Stimulated activated CD8-positive, alpha-beta memory T cell treated with anti-CD3 and anti-CD28 coated beads, Interleukin-2, amount 100 ng/mL, for 1 hour (primary cell): ENCODE measurements at regions not wholly inside any gene's neighbourhood (a gene's known extent, or its start where the extent isn't known, plus 50 kb on each side); places are given as distances from the start of the nearest gene placed in this dataset.
A peak's percentile ranks its signal among the peaks of the same experiment; 100 is the strongest.

ENCODE experiments used
- DNase-seq, 2 donors: peaks; one replicate each; pipeline ENCODE4 v3.0.0-alpha.2; 2020; ENCODE audit warnings: low read depth in 2 of 2

- DNase-seq, result no peak
These were observed 52.5 kb upstream of the C11orf58 start for GRCh38 chr11:16685914-16686313.

DNA sequence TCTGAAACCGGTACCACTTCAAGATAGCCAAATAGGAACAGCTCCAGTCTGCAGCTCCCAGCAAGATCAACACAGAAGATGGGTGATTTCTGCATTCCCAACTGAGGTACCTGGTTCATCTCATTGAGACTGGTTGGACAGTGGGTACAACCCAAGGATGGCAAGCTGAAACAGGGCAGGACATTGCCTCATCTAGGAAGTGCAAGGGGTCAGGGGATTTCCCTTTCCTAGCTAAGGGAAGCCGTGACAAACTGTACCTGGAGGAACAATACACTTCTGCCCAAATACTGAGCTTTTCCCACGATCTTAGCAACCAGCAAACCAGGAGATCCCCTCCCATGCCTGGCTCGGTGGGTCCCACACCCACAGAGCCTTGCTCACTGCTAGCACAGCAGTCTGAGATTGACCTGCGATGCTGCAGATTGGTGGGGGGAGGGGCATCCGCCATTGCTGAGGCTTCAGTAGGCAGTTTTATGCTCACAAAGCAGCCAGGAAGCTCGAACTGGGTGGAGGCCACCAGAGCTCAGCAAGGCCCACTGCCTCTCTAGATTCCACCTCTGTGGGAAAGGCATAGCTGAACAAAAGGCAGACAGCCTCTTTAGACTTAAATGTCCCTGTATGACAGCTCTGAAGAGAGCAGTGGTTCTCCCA is 59.9 kb upstream of the C11orf58 start:
- no peak for DNase-seq

- DNase-seq, result no peak
These were observed 68.5 kb upstream of the C11orf58 start for GRCh38 chr11:16669799-16670415.

GRCh38 chr11:16632295-16633200 is 105.9 kb upstream of the C11orf58 start:
- no peak for DNase-seq

- DNase-seq, result no peak
These were observed 107.8 kb upstream of the C11orf58 start for GRCh38 chr11:16630651-16631050.

DNA sequence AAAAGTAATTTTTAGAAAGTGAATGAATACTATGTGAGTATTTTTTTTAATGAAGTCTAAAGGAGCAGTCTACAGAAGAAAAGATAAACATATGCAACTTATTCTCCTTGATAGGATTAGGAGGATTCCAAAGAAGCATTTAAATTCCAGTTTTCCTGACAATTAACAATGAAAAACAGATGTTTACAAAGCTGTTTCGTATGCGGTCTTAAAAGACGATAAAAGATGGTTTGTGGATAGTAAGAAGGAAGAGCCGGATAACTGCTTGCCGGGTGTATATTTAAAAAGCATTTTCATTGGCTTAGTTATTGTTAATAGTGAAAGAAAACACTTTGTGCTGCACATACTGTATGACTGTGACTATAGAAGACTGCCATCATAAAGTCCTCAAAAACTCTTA is 120.0 kb upstream of the C11orf58 start:
- no peak for DNase-seq

DNA sequence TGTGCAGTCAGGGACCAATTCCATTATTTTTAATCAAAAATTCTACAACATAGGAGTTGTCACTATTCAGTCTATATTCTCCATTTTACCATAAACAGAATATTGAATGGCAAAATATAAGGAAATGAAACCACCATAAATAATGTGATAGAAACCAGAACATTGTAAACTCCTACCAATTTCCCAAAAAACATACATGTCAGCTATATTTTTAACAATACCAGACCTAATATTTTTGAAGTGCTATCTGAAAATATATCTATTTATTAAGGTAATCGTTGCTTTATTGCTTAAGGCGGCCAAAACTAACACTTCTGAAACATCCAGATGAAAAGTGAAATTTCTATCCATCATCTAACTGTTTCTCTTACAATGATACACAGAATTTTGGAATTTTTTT is 123.0 kb upstream of the C11orf58 start:
- DNase-seq, result no peak

DNA sequence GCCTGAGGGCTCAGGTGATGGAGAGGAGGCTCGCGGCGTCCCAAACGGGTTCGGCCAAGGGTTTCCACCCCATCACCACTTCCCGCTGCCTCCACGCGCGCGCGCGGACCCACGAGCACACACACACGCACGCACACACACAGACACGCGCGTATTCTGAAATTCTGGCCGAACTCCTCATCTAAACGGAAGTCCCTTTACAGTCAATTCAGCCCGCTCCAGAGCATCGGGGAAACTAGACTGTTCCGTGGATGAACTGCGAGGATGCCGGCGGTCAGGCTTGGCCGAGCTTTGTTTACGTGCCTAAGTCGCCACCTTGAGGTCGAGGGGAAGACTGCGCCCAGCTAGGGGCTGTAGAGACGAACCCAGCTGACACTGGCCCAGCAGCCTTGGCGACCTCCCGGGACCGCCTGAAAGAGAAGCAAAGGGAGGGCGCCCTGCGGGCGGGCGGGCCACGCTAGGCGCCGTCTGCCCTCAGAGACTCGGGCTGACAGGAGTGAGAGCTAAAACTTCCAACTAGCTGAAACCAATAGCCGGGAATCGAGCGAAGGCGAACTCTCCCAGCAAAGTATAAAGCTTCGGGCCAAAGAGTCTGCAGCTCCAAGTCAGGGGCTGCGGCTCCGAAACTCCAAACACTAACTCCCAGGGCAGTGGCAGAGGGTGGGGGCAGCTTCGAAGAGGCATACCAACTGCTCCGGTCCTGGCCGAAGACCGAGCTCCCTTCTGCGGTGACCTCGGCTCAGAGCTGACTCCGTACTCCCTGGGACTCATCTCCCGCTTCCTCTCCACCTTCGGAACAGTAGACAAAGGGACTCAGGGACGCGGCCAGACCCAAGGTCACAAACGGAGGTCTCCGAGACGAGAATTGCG is 124.7 kb upstream of the C11orf58 start:
- peak in 1 of 2 donors; percentile 37 for DNase-seq

GRCh38 chr11:16613262-16613511 is 125.3 kb upstream of the C11orf58 start:
- no peak for DNase-seq

DNA sequence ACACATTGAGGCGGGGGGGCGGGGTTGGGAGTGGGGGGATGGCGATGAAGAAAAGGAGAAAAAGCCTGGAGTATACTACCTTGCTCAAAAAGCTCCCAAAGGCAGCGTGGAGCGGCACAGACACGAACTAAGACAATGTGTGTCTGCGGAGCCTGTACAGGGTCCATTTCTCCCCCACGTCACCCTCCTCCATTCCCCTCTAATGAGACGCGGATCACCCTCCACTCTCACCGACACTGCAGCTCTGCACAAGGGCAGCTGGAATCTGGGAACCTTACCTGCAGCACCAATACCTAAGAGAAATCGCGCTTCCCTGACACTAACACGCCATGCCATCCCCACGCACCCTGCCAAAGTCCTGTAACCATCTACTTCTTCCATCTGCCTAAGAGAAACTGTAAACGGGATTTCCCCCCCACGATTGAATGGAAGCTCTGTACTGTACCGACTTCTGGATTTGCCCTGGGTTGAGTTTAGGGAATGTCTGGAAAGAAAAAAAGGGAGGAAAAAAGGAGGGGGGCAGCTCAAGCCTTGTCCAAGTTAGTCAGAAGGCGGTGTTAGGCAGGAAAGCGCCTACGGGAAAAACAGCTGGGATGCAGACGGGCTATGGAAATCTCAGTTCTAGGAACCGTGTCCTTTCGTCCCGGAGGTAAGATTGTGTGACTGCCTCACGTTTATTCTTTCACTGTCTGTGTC is 125.7 kb upstream of the C11orf58 start:
- DNase-seq, result no peak

- no peak for DNase-seq
These were observed 126.4 kb upstream of the C11orf58 start for GRCh38 chr11:16611926-16612565.

DNA sequence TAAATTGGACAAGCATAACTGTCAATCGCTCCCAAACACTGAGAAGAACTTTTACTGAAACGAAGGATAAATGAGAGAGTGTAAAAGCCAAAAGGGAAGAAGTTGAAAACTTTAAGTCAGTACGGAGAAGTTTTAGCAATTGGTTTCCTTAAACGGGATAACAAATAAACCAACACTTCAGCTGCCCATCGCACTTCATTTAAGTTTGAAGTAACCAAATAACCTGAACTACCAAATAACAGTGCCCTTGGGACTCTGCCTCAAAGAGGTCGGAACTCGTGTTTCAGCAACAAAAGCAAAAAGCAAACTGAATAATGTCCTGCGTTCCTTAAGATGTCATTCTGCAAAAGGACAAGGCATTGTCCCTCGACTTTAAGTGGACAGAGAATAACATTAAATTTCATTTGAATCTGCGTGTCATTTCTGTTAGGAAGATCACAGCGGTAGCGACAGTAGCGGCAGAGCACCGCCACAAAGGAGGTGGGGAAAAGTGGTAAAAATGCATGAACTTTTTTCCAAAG is 127.0 kb upstream of the C11orf58 start:
- DNase-seq, result no peak

DNA sequence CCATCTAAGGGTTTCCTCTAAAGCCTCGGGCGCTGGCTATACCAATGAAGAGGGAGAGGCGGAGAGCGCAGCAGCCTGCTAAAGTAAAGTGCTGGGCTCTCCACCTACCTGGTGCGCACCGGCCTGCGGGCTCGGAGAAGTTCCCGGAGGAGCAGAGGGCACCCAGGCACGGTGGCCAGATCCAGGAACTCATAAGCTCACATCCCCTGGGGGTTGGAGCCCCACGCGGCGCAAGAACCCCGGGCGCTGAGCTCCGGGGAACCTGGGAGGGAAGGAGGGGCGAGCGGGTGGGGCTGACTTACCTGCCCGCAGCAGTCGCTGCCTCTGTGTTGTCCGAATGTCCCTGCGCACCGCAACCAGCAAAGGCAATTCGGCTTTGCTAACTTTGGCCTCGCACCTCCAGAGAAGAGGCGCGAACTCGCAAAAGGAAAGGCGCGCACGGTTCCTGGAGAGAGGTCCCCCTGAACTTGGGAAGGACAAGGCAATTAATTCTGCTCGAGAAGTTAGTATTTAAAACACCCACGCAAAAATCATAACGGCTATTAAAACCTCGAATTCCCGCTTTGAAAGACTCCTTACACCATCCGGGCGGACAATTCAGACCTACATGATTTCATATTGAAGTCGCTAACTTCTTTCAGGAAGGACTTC is 127.6 kb upstream of the C11orf58 start:
- DNase-seq, result no peak

GRCh38 chr11:16610213-16610737 is 128.2 kb upstream of the C11orf58 start:
- no peak for DNase-seq

- DNase-seq, result no peak
These were observed 128.7 kb upstream of the C11orf58 start for GRCh38 chr11:16609769-16610168.

GRCh38 chr11:16607675-16608644 is 130.5 kb upstream of the C11orf58 start:
- no peak for DNase-seq

DNA sequence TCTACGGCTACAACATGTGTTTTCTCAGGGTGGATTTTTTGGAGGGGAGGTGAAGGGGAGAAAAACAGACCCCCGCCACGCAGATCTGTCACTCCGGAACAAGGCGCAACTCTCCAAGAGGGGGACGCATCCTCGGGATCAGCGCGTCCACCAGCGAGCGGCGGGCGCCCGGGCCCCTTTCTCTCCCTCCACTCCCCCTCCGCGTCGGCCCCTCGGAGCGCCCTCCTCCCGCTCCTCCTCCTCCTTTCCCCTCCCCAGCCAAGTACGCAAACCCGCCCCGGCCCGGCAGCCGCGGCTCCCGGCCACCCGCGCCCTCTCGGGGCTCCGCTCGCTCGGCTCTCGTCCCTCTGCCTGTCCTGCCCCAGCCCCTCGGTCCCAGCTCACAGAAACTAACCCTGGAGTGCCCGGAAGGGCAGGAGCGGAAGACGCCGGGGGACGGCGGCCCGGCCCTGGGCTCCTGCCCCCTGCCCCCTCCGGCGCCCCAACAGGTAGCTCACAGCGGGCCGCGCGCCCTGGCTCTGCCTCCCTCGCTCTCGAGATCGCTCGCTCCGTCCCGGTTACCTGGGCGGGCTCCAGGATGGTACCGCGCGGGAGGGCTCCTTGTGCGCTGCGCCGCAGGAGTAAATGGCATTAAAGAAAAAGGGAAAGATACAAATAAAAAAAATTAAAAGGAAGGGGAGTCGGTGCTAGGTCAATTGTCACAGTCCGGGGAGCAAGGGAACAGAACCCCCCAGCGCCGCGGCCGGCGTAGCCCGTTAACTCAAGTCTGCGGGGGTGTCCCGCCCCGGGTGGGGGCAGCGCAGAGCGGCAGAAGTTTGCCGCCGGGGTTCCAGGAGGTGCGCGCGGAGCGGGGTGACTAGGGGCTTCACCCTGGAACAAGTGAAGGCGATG is 131.4 kb upstream of the C11orf58 start:
- no peak for DNase-seq
